SK-N-SH treated with all-trans-retinoic acid at 6 μM for 48 hours (cell line): ENCODE measurements at regions not wholly inside any gene's neighbourhood (a gene's known extent, or its start where the extent isn't known, plus 50 kb on each side); places are given as distances from the start of the nearest gene placed in this dataset.

Source experiments
- ATAC-seq: fragments of 200-7000 bp; cut with Tn5 transposase; 3 replicates; pipeline ENCODE4 v1.9.1; 2020; ENCODE audit warnings: mild to moderate bottlenecking, moderate library complexity
- ARNTL ChIP-seq: fragments of 450-650 bp; formaldehyde crosslinking; IDR thresholded peaks from 2 replicates; pipeline ENCODE4 v1.5.0; 2020; ENCODE audit warnings: low read depth, mild to moderate bottlenecking, moderate library complexity, borderline replicate concordance
- CREB5 ChIP-seq: fragments of 250-450 bp; sonication (Bioruptor Pico); IDR thresholded peaks from 2 replicates; pipeline ENCODE4 v1.5.1; 2020; ENCODE audit warnings: low read depth, mild to moderate bottlenecking, moderate library complexity
- CSDC2 ChIP-seq: fragments of 250-450 bp; sonication (Bioruptor Pico); IDR thresholded peaks from 2 replicates; pipeline ENCODE4 v1.5.0; 2020; ENCODE audit warnings: mild to moderate bottlenecking, moderate library complexity
- ESRRG ChIP-seq: fragments of 250-450 bp; sonication (Bioruptor Pico); IDR thresholded peaks from 2 replicates; pipeline ENCODE4 v1.6.1; 2021; ENCODE audit warnings: mild to moderate bottlenecking
- GLIS3 ChIP-seq: fragments of 250-450 bp; sonication (Bioruptor Pico); IDR thresholded peaks from 2 replicates; pipeline ENCODE4 v1.5.0; 2020; ENCODE audit warnings: mild to moderate bottlenecking, moderate library complexity
- OSR1 ChIP-seq: fragments of 250-450 bp; sonication (Bioruptor Pico); IDR thresholded peaks from 2 replicates; pipeline ENCODE4 v1.8.0; 2022; ENCODE audit warnings: moderate library complexity, mild to moderate bottlenecking, inconsistent platforms
- PATZ1 ChIP-seq: fragments of 250-450 bp; sonication (Bioruptor Pico); IDR thresholded peaks from 2 replicates; pipeline ENCODE4 v1.8.0; 2020; ENCODE audit warnings: mild to moderate bottlenecking, moderate library complexity, borderline replicate concordance
- PPARA ChIP-seq: fragments of 250-450 bp; sonication (Bioruptor Pico); IDR thresholded peaks from 2 replicates; pipeline ENCODE4 v1.5.0; 2020; ENCODE audit warnings: mild to moderate bottlenecking, borderline replicate concordance
- RARB ChIP-seq: fragments of 250-450 bp; sonication (Bioruptor Pico); IDR thresholded peaks from 2 replicates; pipeline ENCODE4 v1.8.0; 2021; ENCODE audit warnings: mild to moderate bottlenecking, moderate library complexity
- SNAI2 ChIP-seq: fragments of 250-450 bp; sonication (Bioruptor Pico); IDR thresholded peaks from 2 replicates; pipeline ENCODE4 v1.5.0; 2020; ENCODE audit warnings: mild to moderate bottlenecking, moderate library complexity
- TCF4 ChIP-seq: fragments of 250-450 bp; sonication (Bioruptor Pico); IDR thresholded peaks from 2 replicates; pipeline ENCODE4 v1.8.0; 2021; ENCODE audit warnings: mild to moderate bottlenecking, moderate library complexity, borderline replicate concordance
- ZC3H10 ChIP-seq: fragments of 250-450 bp; sonication (Bioruptor Pico); IDR thresholded peaks from 2 replicates; pipeline ENCODE4 v1.5.1; 2021; ENCODE audit warnings: mild to moderate bottlenecking, moderate library complexity
- ZFP30 ChIP-seq: fragments of 450-650 bp; formaldehyde crosslinking; IDR thresholded peaks from 2 replicates; pipeline ENCODE4 v1.5.0; 2022; ENCODE audit warnings: mild to moderate bottlenecking, moderate library complexity
- ZNF565 ChIP-seq: fragments of 450-650 bp; formaldehyde crosslinking; conservative IDR thresholded peaks from 2 replicates; pipeline ENCODE4 v1.5.0; 2020; ENCODE audit warnings: low read depth, mild to moderate bottlenecking, moderate library complexity
- ZNF70 ChIP-seq: fragments of 450-650 bp; formaldehyde crosslinking; IDR thresholded peaks from 2 replicates; pipeline ENCODE4 v1.5.0; 2020; ENCODE audit warnings: mild to moderate bottlenecking, moderate library complexity
- ZNF8 ChIP-seq: fragments of 450-650 bp; formaldehyde crosslinking; IDR thresholded peaks from 2 replicates; pipeline ENCODE4 v1.5.0; 2020; ENCODE audit warnings: mild to moderate bottlenecking, moderate library complexity
- TF ChIP-seq, protein P1 (sequence below): fragments of 250-450 bp; sonication (Bioruptor Pico); IDR thresholded peaks from 2 replicates; pipeline ENCODE4 v1.8.0; 2021; ENCODE audit warnings: low read depth, mild to moderate bottlenecking, moderate library complexity, borderline replicate concordance
- TF ChIP-seq, protein P2 (sequence below): fragments of 250-450 bp; sonication (Bioruptor Pico); IDR thresholded peaks from 2 replicates; pipeline ENCODE4 v1.5.0; 2020; ENCODE audit warnings: mild to moderate bottlenecking, moderate library complexity
- TF ChIP-seq, protein P3 (sequence below): fragments of 250-450 bp; sonication (Bioruptor Pico); IDR thresholded peaks from 2 replicates; pipeline ENCODE4 v1.5.1; 2021; ENCODE audit warnings: mild to moderate bottlenecking, moderate library complexity

GRCh38 chr6:141719476-141719875 is 413.2 kb upstream of the GJE1 start:
- TF ChIP-seq, protein P1, sequence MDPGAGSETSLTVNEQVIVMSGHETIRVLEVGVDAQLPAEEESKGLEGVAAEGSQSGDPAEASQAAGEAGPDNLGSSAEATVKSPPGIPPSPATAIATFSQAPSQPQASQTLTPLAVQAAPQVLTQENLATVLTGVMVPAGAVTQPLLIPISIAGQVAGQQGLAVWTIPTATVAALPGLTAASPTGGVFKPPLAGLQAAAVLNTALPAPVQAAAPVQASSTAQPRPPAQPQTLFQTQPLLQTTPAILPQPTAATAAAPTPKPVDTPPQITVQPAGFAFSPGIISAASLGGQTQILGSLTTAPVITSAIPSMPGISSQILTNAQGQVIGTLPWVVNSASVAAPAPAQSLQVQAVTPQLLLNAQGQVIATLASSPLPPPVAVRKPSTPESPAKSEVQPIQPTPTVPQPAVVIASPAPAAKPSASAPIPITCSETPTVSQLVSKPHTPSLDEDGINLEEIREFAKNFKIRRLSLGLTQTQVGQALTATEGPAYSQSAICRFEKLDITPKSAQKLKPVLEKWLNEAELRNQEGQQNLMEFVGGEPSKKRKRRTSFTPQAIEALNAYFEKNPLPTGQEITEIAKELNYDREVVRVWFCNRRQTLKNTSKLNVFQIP (CRISPR knock-in tag), result no peak
- TF ChIP-seq GLIS3 (no peak), OSR1 (CRISPR knock-in tag) (no peak), CSDC2 (CRISPR knock-in tag) (no peak), ZNF70 (CRISPR knock-in tag) (no peak), CREB5 (CRISPR knock-in tag) (no peak), ARNTL (CRISPR knock-in tag) (no peak), TCF4 (CRISPR knock-in tag) (no peak)
- TF ChIP-seq, protein P2, sequence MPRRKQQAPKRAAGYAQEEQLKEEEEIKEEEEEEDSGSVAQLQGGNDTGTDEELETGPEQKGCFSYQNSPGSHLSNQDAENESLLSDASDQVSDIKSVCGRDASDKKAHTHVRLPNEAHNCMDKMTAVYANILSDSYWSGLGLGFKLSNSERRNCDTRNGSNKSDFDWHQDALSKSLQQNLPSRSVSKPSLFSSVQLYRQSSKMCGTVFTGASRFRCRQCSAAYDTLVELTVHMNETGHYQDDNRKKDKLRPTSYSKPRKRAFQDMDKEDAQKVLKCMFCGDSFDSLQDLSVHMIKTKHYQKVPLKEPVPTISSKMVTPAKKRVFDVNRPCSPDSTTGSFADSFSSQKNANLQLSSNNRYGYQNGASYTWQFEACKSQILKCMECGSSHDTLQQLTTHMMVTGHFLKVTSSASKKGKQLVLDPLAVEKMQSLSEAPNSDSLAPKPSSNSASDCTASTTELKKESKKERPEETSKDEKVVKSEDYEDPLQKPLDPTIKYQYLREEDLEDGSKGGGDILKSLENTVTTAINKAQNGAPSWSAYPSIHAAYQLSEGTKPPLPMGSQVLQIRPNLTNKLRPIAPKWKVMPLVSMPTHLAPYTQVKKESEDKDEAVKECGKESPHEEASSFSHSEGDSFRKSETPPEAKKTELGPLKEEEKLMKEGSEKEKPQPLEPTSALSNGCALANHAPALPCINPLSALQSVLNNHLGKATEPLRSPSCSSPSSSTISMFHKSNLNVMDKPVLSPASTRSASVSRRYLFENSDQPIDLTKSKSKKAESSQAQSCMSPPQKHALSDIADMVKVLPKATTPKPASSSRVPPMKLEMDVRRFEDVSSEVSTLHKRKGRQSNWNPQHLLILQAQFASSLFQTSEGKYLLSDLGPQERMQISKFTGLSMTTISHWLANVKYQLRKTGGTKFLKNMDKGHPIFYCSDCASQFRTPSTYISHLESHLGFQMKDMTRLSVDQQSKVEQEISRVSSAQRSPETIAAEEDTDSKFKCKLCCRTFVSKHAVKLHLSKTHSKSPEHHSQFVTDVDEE (CRISPR knock-in tag), result no peak
- TF ChIP-seq, protein P3, sequence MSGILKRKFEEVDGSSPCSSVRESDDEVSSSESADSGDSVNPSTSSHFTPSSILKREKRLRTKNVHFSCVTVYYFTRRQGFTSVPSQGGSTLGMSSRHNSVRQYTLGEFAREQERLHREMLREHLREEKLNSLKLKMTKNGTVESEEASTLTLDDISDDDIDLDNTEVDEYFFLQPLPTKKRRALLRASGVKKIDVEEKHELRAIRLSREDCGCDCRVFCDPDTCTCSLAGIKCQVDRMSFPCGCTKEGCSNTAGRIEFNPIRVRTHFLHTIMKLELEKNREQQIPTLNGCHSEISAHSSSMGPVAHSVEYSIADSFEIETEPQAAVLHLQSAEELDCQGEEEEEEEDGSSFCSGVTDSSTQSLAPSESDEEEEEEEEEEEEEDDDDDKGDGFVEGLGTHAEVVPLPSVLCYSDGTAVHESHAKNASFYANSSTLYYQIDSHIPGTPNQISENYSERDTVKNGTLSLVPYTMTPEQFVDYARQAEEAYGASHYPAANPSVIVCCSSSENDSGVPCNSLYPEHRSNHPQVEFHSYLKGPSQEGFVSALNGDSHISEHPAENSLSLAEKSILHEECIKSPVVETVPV (CRISPR knock-in tag), result no peak
- TF ChIP-seq, all 23 proteins: peak for 0

DNA sequence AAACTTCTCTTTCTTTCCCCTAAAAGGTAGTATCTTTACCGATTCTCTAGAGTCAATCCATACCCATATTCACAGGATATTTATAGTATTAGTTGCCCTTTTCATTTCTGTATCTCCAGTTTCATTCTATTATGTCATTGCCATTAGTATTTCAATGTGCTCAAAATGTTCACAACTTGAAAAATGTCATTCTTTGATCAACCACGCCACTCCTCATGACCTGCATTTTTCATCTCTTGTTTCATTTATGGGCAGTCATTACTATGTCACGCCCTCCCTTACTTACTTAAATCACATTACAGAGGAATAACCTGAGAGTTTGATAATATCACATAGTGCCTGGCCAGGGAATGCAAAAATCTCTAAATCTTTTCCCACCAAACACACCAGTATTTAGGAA is 427.3 kb upstream of the GJE1 start:
- no peak for TF ChIP-seq ZNF8
- TF ChIP-seq ZNF70 (CRISPR knock-in tag), result no peak
- TF ChIP-seq, protein P1 (CRISPR knock-in tag), result no peak
- TF ChIP-seq PATZ1 (CRISPR knock-in tag), result no peak
- no peak for TF ChIP-seq ZFP30 (CRISPR knock-in tag)
- no peak for TF ChIP-seq RARB (CRISPR knock-in tag)
- no peak for TF ChIP-seq CSDC2 (CRISPR knock-in tag)
- TF ChIP-seq, protein P2 (CRISPR knock-in tag), result no peak
- TF ChIP-seq ARNTL (CRISPR knock-in tag), result no peak
- TF ChIP-seq PPARA (CRISPR knock-in tag), result no peak
- no peak for TF ChIP-seq SNAI2
- no peak for TF ChIP-seq ZNF565
- no peak for TF ChIP-seq ESRRG (CRISPR knock-in tag)
- no peak for TF ChIP-seq OSR1 (CRISPR knock-in tag)
- TF ChIP-seq CREB5 (CRISPR knock-in tag), result no peak
- TF ChIP-seq ZC3H10 (CRISPR knock-in tag), result no peak
- TF ChIP-seq, protein P3 (CRISPR knock-in tag), result no peak
- TF ChIP-seq TCF4 (CRISPR knock-in tag), result no peak
- ATAC-seq, result no peak

More at GRCh38 chr6:141719476-141719875, 413.2 kb upstream of the GJE1 start:
- ATAC-seq, result no peak
